GM18498 (cell line): ENCODE measurements at regions not wholly inside any gene's neighbourhood (a gene's known extent, or its start where the extent isn't known, plus 50 kb on each side); places are given as distances from the start of the nearest gene placed in this dataset.
"Not testable (repeated sequence)": the region's sequence is repeated elsewhere in the genome, so short reads cannot be mapped to it uniquely, and the experiment has no call there.

Experiments
- ATAC-seq: cut with Tn5 transposase; IDR thresholded peaks from one replicate; pipeline ENCODE4 v1.9.1; 2021; ENCODE audit warnings: mild to moderate bottlenecking, moderate library complexity; ENCODE audit not compliant: unreplicated experiment

GRCh38 chr16:26708428-26708827 is 358.3 kb upstream of the C16orf82 start:
- ATAC-seq: no peak

GRCh38 chr16:26709175-26709574 is 357.6 kb upstream of the C16orf82 start:
- no peak for ATAC-seq

- no peak for ATAC-seq
Observed at GRCh38 chr16:26709754-26710153, 357.0 kb upstream of the C16orf82 start.

- no peak for ATAC-seq
Observed at GRCh38 chr16:26710450-26710849, 356.3 kb upstream of the C16orf82 start.

GRCh38 chr16:26712876-26713275 is 353.9 kb upstream of the C16orf82 start:
- no peak for ATAC-seq

GRCh38 chr16:26715969-26716368 is 350.8 kb upstream of the C16orf82 start:
- no peak for ATAC-seq

- ATAC-seq: no peak
Observed at GRCh38 chr16:26717826-26718225, 348.9 kb upstream of the C16orf82 start.

- ATAC-seq: no peak
Observed at GRCh38 chr16:26721290-26721689, 345.4 kb upstream of the C16orf82 start.

- not testable (repeated sequence) for ATAC-seq
Observed at GRCh38 chr16:26721957-26722356, 344.8 kb upstream of the C16orf82 start.

- ATAC-seq: no peak
Observed at GRCh38 chr16:26724189-26724588, 342.5 kb upstream of the C16orf82 start.

GRCh38 chr16:26727848-26728247 is 338.9 kb upstream of the C16orf82 start:
- no peak for ATAC-seq

GRCh38 chr16:26729951-26730541 is 336.7 kb upstream of the C16orf82 start:
- no peak for ATAC-seq

GRCh38 chr16:26731729-26732128 is 335.0 kb upstream of the C16orf82 start:
- no peak for ATAC-seq

GRCh38 chr16:26733710-26734109 is 333.0 kb upstream of the C16orf82 start:
- no peak for ATAC-seq

GRCh38 chr16:26735521-26735920 is 331.2 kb upstream of the C16orf82 start:
- no peak for ATAC-seq

- no peak for ATAC-seq
Observed at GRCh38 chr16:26736084-26736483, 330.6 kb upstream of the C16orf82 start.

- ATAC-seq: no peak
Observed at GRCh38 chr16:26740771-26741170, 326.0 kb upstream of the C16orf82 start.

GRCh38 chr16:26742040-26742439 is 324.7 kb upstream of the C16orf82 start:
- no peak for ATAC-seq

- ATAC-seq: no peak
Observed at GRCh38 chr16:26744430-26744829, 322.3 kb upstream of the C16orf82 start.

GRCh38 chr16:26747760-26748159 is 319.0 kb upstream of the C16orf82 start:
- no peak for ATAC-seq

GRCh38 chr16:26749072-26749471 is 317.7 kb upstream of the C16orf82 start:
- no peak for ATAC-seq

- ATAC-seq: no peak
Observed at GRCh38 chr16:26752166-26752565, 314.6 kb upstream of the C16orf82 start.

- no peak for ATAC-seq
Observed at GRCh38 chr16:26756633-26757032, 310.1 kb upstream of the C16orf82 start.
